Erythroblast (primary cell): ENCODE measurements at regions not wholly inside any gene's neighbourhood (a gene's known extent, or its start where the extent isn't known, plus 50 kb on each side); places are given as distances from the start of the nearest gene placed in this dataset.
"Not testable (repeated sequence)": the region's sequence is repeated elsewhere in the genome, so short reads cannot be mapped to it uniquely, and the experiment has no call there.

ENCODE experiments used
- DNase-seq, 2 experiments: peaks; one replicate each; lab custom pipeline; 2025; lab: John Stamatoyannopoulos, UW
- GATA1 ChIP-seq: IDR thresholded peaks from 2 replicates; pipeline ENCODE4 v1.6.1; 2011; ENCODE audit warnings: low read depth, mild to moderate bottlenecking, control low read depth, low read length, moderate library complexity
- POLR2A ChIP-seq: IDR thresholded peaks from 2 replicates; pipeline ENCODE4 v1.6.1; 2011; ENCODE audit warnings: mild to moderate bottlenecking, low read length

GRCh38 chr12:127966331-127966730, 300.6 kb upstream of the TMEM132C start:
- no peak for TF ChIP-seq GATA1
- DNase-seq = no peak

GRCh38 chr12:127970491-127970890, 296.5 kb upstream of the TMEM132C start:
- DNase-seq = no peak
- TF ChIP-seq GATA1 (no peak), POLR2A (no peak)

- no peak for TF ChIP-seq POLR2A
- no peak for DNase-seq
These were observed 286.4 kb upstream of the TMEM132C start for GRCh38 chr12:127980585-127980984.

GRCh38 chr12:127981875-127982274, 285.1 kb upstream of the TMEM132C start:
- TF ChIP-seq POLR2A (no peak), GATA1 (no peak)
- DNase-seq = no peak

- DNase-seq = not testable (repeated sequence)
These were observed 283.7 kb upstream of the TMEM132C start for GRCh38 chr12:127983213-127983791.

- TF ChIP-seq GATA1 = no peak
- no peak for DNase-seq
These were observed 282.4 kb upstream of the TMEM132C start for GRCh38 chr12:127984386-127985055.

GRCh38 chr12:127987199-127987901, 279.6 kb upstream of the TMEM132C start:
- no peak for TF ChIP-seq GATA1
- no peak for TF ChIP-seq POLR2A
- no peak for DNase-seq

GRCh38 chr12:127991485-127991884, 275.5 kb upstream of the TMEM132C start:
- DNase-seq = no peak
- TF ChIP-seq POLR2A = no peak
- no peak for TF ChIP-seq GATA1

- DNase-seq = no peak
These were observed 268.0 kb upstream of the TMEM132C start for GRCh38 chr12:127998988-127999387.

GRCh38 chr12:128004383-128004938, 262.5 kb upstream of the TMEM132C start:
- TF ChIP-seq GATA1 (no peak), POLR2A (no peak)
- DNase-seq = no peak

More at GRCh38 chr12:127998988-127999387, 268.0 kb upstream of the TMEM132C start:
- TF ChIP-seq GATA1 = no peak
- TF ChIP-seq POLR2A = no peak

- TF ChIP-seq POLR2A (no peak), GATA1 (no peak)
- no peak for DNase-seq
These were observed 259.7 kb upstream of the TMEM132C start for GRCh38 chr12:128007250-128007649.

GRCh38 chr12:128008341-128008740, 258.6 kb upstream of the TMEM132C start:
- no peak for DNase-seq
- TF ChIP-seq GATA1 (no peak), POLR2A (no peak)

GRCh38 chr12:128009108-128009507, 257.9 kb upstream of the TMEM132C start:
- no peak for DNase-seq
- TF ChIP-seq POLR2A = no peak
- TF ChIP-seq GATA1 = no peak

GRCh38 chr12:128012110-128012509, 254.9 kb upstream of the TMEM132C start:
- DNase-seq = no peak
- TF ChIP-seq GATA1 = no peak
- no peak for TF ChIP-seq POLR2A
